GM19240 (cell line): ENCODE measurements at regions not wholly inside any gene's neighbourhood (a gene's known extent, or its start where the extent isn't known, plus 50 kb on each side); places are given as distances from the start of the nearest gene placed in this dataset.
"Not testable (repeated sequence)": the region's sequence is repeated elsewhere in the genome, so short reads cannot be mapped to it uniquely, and the experiment has no call there.

Experiments
- DNase-seq: peaks from one replicate; pipeline ENCODE4 v3.0.0; 2011; ENCODE audit warnings: low spot score; ENCODE audit not compliant: insufficient read length

GRCh38 chrX:1016281-1016680, 196.2 kb downstream of the CRLF2 start:
- not testable (repeated sequence) for DNase-seq

DNA sequence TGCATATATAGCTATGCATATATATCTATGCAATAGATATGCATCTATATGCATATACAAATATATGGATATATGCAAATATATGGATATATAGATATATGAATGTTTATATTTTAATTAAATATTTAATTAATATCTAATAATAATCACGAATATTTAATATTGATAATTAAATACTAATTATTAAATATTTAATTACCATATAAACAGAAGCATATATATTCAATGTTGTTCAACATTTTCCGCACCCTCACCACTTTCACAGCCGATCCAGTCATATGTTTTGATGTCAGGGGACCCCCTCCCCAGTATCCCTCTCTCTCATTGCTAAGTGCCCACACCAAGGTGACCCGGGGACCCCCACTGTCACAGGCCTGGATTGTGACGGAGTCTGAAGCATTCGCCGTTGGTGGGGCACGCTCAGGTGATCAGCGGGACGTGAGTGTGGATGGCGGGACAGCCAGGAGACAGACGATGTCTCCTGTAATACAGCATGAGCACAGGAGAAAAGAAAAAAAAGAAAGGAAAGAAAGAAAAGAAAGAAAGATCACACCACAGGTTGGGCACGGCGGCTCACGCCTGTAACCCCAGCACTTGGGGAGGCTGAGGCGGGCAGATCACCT, 199.7 kb downstream of the CRLF2 start:
- DNase-seq = no peak

DNA sequence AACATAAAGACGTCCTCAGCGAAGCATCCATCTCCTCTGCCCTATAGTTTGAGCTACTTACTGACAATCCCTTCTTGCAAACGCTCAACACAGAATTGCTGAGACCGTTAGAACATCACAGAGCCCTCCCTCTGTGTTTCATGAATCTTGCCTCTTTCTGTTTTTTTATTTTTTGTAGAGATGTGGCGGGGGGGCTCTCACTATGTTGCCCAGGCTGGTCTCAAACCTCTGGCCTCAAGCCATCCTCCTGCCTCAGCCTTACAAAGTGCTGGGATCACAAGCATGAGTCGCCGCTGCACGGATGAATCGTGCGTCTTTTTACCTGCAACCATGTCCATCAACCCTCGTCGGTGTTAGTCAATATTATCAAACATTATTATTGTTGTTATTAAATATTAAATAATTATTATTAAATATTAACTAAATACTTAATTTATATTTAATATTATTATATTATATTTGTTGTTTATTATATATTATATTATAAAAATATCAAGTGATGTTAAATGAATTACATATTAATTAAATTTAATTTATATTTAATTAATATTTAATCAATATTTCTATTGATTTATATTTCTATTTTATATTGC, 200.7 kb downstream of the CRLF2 start:
- no peak for DNase-seq

GRCh38 chrX:1009771-1010170, 202.7 kb downstream of the CRLF2 start:
- DNase-seq = no peak

GRCh38 chrX:1006156-1006730, 206.2 kb downstream of the CRLF2 start:
- DNase-seq = no peak

- DNase-seq = no peak
Measured at GRCh38 chrX:1002611-1003010, 209.8 kb downstream of the CRLF2 start.

GRCh38 chrX:997631-998137, 214.8 kb downstream of the CRLF2 start:
- DNase-seq = no peak

DNA sequence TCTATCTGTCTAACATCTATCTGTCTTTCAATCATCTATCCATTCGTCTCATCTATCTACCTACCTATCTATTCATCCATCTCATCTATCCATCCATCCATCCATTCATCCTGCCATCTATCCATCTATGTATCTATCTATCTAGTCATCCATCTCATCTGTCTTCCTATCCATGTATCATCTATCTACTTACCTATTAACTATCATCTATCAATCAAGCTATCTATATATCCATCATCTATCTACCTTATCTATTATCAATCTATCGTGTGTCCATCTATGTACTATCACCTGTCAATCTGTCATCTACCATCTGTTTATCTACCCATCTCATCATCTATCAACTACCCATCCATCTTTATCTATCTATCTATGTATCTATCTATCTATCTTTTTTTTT, 217.7 kb downstream of the CRLF2 start:
- no peak for DNase-seq

DNA sequence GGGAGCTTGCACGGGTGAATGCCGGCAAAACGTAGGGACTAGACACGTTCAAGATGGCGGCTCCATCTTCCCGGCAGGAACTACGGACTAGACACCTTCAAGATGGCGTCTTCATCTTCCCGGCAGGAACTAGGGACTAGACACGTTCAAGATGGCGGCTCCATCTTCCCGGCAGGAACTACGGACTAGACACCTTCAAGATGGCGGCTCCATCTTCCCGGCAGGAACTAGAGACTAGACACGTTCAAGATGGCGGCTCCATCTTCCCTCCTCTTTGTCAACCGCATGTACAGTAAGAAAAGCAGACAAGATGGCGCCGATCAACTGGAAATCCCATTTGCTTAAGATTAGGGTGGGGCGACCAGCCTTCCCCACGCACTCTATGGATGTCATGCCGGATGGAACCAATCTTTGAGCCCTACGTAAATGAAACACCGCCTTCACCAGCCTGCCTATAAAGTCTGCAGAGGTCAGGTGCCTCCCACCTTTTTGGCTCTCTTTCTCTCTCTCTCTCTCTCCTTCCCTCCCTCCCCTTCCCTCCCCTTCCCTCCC, 222.4 kb downstream of the CRLF2 start:
- DNase-seq = peak; percentile 60

GRCh38 chrX:988530-988929, 223.9 kb downstream of the CRLF2 start:
- DNase-seq = not testable (repeated sequence)

DNA sequence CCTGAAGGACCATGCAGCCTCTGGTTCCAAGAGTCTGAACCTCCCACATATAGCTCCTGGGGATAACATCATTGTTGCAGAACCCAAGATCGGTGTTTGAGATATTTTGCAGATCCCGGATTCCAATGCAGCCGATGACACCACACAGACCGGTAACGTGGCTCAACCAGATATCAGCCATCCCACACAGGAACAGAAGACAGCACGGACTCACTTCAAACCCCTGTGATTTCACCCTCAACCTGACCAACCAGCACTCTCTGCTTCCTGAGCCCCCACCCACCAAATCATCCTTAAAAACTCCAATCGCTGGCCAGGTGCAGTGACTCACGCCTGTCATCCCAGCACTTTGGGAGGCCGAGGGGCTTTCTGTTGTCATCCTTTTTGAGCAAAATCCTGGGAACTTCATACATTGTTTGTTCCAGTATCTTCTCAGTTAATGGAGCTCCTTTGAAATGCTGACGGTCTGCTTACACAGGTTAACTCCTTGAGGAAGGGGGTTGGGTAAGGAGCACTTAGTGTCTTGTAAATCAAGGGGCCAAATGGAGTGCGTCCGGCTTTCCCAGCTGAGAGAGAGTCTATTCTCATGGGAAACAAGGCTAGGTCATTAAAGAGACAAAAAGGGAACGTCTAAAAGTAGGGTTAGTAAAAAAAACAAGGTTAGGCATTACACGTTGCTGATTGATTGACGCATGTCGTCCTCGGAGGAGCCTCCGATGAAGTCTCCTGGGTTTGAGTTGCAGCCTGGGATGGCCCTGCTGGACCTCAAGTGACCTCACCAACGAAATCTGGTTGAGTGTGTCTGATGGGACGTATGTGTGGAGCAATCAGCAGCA, 230.4 kb downstream of the CRLF2 start:
- DNase-seq = no peak

DNA sequence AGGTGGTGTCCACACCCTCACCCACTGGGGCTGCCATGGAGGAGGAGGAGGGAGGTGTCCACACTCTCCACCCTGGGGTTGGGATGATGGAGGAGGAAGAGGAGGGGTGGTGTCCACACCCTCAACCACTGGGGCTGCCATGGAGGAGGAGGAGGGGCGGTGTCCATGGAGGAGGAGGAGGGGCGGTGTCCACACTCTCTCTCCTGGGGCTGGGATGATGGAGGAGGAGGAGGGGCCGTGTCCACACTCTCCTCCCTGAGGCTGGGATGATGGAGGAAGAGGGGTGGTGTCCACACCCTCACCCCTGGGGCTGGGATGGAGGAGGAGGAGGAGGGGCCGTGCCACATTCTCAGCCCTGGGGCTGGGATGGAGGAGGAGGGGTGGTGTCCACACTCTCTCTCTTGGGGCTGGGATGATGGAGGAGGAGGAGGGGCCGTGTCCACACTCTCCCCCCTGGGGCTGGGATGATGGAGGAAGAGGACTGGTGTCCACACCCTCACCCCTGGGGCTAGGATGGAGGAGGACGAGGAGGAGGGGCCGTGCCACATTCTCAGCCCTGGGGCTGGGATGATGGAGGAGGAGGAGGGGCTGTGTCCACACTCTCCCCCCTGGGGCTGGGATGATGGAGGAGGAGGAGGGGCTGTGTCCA, 231.7 kb downstream of the CRLF2 start:
- DNase-seq = no peak

- DNase-seq = not testable (repeated sequence)
Measured at GRCh38 chrX:979127-979526, 233.3 kb downstream of the CRLF2 start.

GRCh38 chrX:973010-973632, 239.3 kb downstream of the CRLF2 start:
- DNase-seq = no peak

DNA sequence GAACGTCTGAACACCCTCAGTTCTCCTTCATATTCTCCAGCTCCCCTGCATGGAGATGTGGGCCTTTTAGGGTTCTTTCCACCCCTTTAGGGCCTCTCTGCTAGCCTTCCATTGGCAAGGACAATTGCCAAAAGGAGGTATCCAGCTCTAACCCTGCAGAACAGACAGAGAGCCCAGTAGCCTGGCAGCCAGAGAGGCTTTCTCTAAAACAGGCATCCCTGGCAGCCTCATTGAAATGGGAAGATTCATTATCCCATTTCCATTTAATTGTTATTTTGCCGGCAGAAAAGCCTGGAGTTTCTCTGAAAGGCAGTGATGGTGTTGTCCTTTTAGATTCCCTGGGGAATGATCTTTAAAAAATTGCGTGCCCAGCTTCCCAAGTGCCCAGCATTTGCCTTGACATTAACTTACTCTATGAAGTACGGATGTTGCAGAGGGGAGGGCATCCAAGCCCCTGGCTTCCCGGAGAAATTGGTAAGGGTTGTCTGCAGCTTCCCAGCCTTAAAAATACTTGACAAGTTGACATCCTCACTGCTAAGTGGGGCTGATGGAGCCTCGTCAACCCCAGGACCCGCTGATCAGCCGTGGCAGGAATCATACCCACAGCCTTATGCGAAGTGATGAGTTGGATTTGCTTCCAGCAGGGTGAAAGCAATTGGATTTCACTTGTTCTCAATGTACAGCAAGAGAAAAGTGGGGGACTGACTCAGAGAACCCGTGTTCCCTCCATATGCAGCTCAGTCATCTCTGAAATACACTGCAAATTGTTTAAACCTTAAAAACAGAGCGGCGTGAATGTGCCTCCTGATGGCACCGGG, 244.1 kb downstream of the CRLF2 start:
- no peak for DNase-seq

DNA sequence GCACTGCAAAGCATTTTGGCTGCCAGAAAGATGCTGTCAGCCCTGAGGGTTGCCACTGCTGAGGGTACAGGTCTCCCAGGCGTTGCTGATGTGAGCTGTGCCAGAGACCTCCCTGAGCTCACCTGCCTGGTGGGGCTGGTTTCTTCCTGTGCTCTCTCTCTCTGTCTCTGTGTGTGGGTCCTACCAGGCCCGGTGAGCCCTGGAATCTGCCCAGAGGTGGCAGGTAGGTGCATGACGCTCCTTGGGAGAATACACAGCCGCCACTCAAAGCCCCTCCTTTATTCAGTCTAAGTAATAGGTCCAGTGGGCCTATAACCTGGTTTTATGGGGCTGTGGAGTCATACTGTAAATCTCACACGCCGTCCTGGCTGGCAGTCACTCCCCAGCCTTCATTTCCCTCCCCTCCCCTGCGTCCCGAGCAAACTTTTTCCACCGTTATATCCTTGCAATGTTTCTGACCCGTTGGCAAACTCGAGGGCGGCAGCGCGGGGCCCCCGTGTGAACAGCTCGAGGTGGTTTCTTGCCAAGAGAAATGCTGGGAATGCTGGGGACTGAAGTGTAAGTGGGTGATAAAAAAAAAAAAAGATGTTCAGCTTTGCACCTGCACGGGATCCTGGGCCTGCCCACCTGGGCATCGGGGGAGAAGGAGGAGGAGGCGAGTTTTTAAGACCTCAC, 245.9 kb downstream of the CRLF2 start:
- no peak for DNase-seq

DNA sequence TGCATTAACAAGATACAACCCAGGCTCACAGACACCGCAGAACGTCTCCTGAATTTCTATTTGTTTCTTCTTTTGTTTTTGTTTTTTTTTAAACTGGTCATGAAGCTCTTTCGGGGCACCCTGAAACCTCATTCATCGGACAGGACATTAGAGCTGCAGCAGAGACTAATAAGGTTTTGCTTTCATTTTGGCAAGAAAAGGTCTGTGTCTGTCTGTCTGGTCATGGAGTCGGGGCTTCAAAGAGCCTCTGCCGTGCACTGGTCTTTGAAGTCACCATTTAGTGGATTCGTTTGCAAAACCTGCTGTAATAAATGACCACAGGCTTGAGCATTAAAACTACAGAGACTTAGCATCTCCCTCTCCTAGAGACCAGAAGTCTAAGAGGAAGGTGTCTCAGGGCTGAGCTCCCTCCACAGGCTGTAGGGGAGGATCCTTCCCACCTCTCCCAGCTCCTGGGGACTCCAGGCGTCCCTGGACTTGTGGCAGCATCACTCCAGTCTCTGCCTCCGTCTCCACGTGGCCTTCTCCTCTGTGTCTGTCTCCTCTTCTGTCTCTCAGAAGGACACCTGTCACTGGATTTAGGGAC, 247.5 kb downstream of the CRLF2 start:
- no peak for DNase-seq

- no peak for DNase-seq
Measured at GRCh38 chrX:960821-961220, 251.6 kb downstream of the CRLF2 start.

DNA sequence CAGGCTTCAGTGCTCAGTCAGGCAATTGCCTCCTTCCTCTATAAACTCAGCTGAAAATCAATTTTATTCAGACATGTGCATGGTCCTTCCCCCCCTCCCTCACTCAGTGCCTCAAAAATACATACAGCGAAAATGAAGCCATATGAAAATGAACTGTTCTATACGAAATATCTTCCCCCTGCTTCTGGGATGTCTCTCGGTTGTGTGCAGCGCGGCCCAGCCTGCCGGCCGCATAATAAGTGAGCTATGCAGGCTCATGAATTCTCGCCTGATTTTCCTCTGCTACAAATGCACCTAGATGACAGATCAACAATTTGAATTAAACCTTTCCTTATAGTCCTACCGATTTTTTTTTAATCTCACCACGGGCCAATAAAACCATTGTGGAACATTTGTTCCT, 252.9 kb downstream of the CRLF2 start:
- no peak for DNase-seq
